WTC11 (cell line): ENCODE measurements at regions not wholly inside any gene's neighbourhood (a gene's known extent, or its start where the extent isn't known, plus 50 kb on each side); places are given as distances from the start of the nearest gene placed in this dataset.

ENCODE experiments used
- ATAC-seq: fragments of 200-7000 bp; cut with Tn5 transposase; 2 replicates; pipeline ENCODE4 v1.10.0; 2021; ENCODE audit warnings: mild to moderate bottlenecking, moderate library complexity
- CTCF ChIA-PET: fragments of 300-600 bp; sonication (Branson Sonifier 250); formaldehyde crosslinking; loops from one replicate; lab custom pipeline; 2021; ENCODE audit warnings: antibody characterized with exemption; lab: Charles Lee
- POLR2A ChIA-PET: fragments of 350-600 bp; sonication (Branson Sonifier 250); formaldehyde crosslinking; loops from one replicate; lab custom pipeline; 2021; ENCODE audit warnings: antibody characterized with exemption; lab: Charles Lee
- DNase-seq: peaks from one replicate; pipeline ENCODE4 v3.0.0; 2021; ENCODE audit warnings: low spot score
- H3K27ac Mint-ChIP-seq: 2 replicates; pipeline ENCODE4 v1.8.0; 2021; ENCODE audit warnings: mixed read lengths
- H3K27me3 Mint-ChIP-seq: 2 replicates; pipeline ENCODE4 v1.8.0; 2021; ENCODE audit warnings: low read depth, mild to moderate bottlenecking, moderate library complexity, mixed read lengths
- H3K36me3 Mint-ChIP-seq: 2 replicates; pipeline ENCODE4 v1.8.0; 2021; ENCODE audit warnings: mixed read lengths
- H3K4me1 Mint-ChIP-seq: 2 replicates; pipeline ENCODE4 v1.8.0; 2022; ENCODE audit warnings: mixed read lengths
- H3K4me3 Mint-ChIP-seq: 2 replicates; pipeline ENCODE4 v1.8.0; 2021; ENCODE audit warnings: mild to moderate bottlenecking, moderate library complexity, mixed read lengths
- H3K9me3 Mint-ChIP-seq: 2 replicates; pipeline ENCODE4 v1.8.0; 2021; ENCODE audit warnings: mixed read lengths
- ETV6 ChIP-seq: sonication (generic); formaldehyde crosslinking; IDR thresholded peaks from 2 replicates; pipeline ENCODE4 v1.8.1; 2022; ENCODE audit warnings: mild to moderate bottlenecking, missing genetic modification reagents
- FOXJ3 ChIP-seq: sonication (generic); formaldehyde crosslinking; IDR thresholded peaks from 2 replicates; pipeline ENCODE4 v1.9.0; 2021; ENCODE audit warnings: missing genetic modification reagents, mild to moderate bottlenecking, borderline replicate concordance
- GTF2I ChIP-seq: fragments of 250-450 bp; sonication (Bioruptor Pico); conservative IDR thresholded peaks from 2 replicates; pipeline ENCODE4 v1.4.0; 2021; ENCODE audit warnings: mild to moderate bottlenecking
- KAT7 ChIP-seq: sonication (generic); formaldehyde crosslinking; IDR thresholded peaks from 2 replicates; pipeline ENCODE4 v1.8.1; 2023; ENCODE audit warnings: missing genetic modification reagents, mild to moderate bottlenecking, borderline replicate concordance
- MYBL2 ChIP-seq: sonication (generic); formaldehyde crosslinking; IDR thresholded peaks from 2 replicates; pipeline ENCODE4 v1.8.1; 2023; ENCODE audit warnings: mild to moderate bottlenecking, moderate library complexity, missing genetic modification reagents
- NR1H2 ChIP-seq: sonication (generic); formaldehyde crosslinking; IDR thresholded peaks from 2 replicates; pipeline ENCODE4 v1.9.0; 2021; ENCODE audit warnings: mild to moderate bottlenecking, moderate library complexity, missing genetic modification reagents
- PRRX2 ChIP-seq: fragments of 250-450 bp; sonication (Bioruptor Pico); IDR thresholded peaks from 2 replicates; pipeline ENCODE4 v1.8.0; 2021; ENCODE audit warnings: mild to moderate bottlenecking
- TEAD1 ChIP-seq: sonication (generic); formaldehyde crosslinking; IDR thresholded peaks from 2 replicates; pipeline ENCODE4 v1.8.0; 2022; ENCODE audit warnings: mild to moderate bottlenecking, missing genetic modification reagents
- TP53 ChIP-seq: sonication (generic); formaldehyde crosslinking; IDR thresholded peaks from 2 replicates; pipeline ENCODE4 v1.8.1; 2023; ENCODE audit warnings: mild to moderate bottlenecking, missing genetic modification reagents
- ZNF121 ChIP-seq: sonication (generic); formaldehyde crosslinking; IDR thresholded peaks from 2 replicates; pipeline ENCODE4 v1.8.0; 2023; ENCODE audit warnings: missing genetic modification reagents
- ZNF219 ChIP-seq: sonication (generic); formaldehyde crosslinking; IDR thresholded peaks from 2 replicates; pipeline ENCODE4 v1.8.0; 2023; ENCODE audit warnings: missing genetic modification reagents, mild to moderate bottlenecking, borderline replicate concordance
- ZNF671 ChIP-seq: fragments of 250-450 bp; sonication (Bioruptor Pico); IDR thresholded peaks from 2 replicates; pipeline ENCODE4 v1.8.0; 2021; ENCODE audit warnings: mild to moderate bottlenecking
- TF ChIP-seq, protein P1 (sequence below): sonication (generic); formaldehyde crosslinking; IDR thresholded peaks from 2 replicates; pipeline ENCODE4 v1.8.0; 2022; ENCODE audit warnings: mild to moderate bottlenecking, missing genetic modification reagents
- TF ChIP-seq, protein P2 (sequence below): fragments of 250-450 bp; sonication (Bioruptor Pico); IDR thresholded peaks from 2 replicates; pipeline ENCODE4 v1.9.0; 2021; ENCODE audit warnings: mild to moderate bottlenecking, borderline replicate concordance
- TF ChIP-seq, protein P3 (sequence below): sonication (generic); formaldehyde crosslinking; IDR thresholded peaks from 2 replicates; pipeline ENCODE4 v1.8.0; 2022; ENCODE audit warnings: missing genetic modification reagents
- TF ChIP-seq, protein P4 (sequence below): sonication (generic); formaldehyde crosslinking; IDR thresholded peaks from 2 replicates; pipeline ENCODE4 v1.8.1; 2023; ENCODE audit warnings: mild to moderate bottlenecking, missing genetic modification reagents, moderate library complexity

DNA sequence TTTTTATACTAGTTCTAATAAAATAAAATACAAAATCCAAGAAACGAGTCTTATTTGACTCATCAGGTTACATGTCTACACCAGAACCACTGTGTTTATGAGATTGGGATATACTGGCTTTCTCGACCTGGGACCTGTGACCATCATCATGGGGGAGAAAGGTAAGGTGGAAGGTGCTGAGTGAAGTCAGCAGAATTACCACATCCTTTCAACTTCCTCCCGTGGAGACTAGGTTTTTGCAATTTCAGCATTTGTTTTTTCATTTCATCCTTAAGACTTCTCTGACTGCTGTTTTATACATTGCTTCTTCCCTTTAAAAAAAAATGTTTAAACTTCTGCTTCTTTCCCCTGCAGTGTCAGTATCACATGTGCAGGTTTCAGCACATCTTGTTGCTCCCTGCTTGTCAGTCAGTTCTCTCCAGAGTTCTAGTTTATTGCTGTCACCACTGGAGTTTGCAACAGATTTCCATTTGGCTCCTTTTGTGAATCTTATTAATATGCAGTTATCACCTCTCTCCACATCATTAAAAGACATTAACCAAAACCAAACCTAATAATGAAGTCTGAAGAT lies 60.4 kb upstream of the HAO2 start:
- ATAC-seq (no peak), DNase-seq (no peak)
- Mint-ChIP-seq H3K27ac (no peak overlapping the region), H3K4me3 (no peak overlapping the region), H3K36me3 (no peaks in the 10 kb centered on the region)
- ChIA-PET CTCF (interaction anchor here (1.2 kb wide), 1 partner anchor 9 kb away, joined by 4 read pairs; no protein-coding TSS in a partner anchor), POLR2A (no interaction called here)
- TF ChIP-seq KAT7, result no peak
- TF ChIP-seq PRRX2 (CRISPR knock-in tag), result no peak
- TF ChIP-seq ZNF219 (CRISPR knock-in tag), result no peak
- TF ChIP-seq, protein P1, sequence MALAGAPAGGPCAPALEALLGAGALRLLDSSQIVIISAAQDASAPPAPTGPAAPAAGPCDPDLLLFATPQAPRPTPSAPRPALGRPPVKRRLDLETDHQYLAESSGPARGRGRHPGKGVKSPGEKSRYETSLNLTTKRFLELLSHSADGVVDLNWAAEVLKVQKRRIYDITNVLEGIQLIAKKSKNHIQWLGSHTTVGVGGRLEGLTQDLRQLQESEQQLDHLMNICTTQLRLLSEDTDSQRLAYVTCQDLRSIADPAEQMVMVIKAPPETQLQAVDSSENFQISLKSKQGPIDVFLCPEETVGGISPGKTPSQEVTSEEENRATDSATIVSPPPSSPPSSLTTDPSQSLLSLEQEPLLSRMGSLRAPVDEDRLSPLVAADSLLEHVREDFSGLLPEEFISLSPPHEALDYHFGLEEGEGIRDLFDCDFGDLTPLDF (CRISPR knock-in tag), result no peak
- TF ChIP-seq, all 79 proteins: peak for 0
- peaks cover 23% of the 10 kb centered on the region for H3K4me1 Mint-ChIP-seq
- no peaks in the 10 kb centered on the region; the same call in 1 of the 2 replicates for H3K27me3 Mint-ChIP-seq
- H3K9me3 Mint-ChIP-seq, result no peaks in the 10 kb centered on the region

DNA sequence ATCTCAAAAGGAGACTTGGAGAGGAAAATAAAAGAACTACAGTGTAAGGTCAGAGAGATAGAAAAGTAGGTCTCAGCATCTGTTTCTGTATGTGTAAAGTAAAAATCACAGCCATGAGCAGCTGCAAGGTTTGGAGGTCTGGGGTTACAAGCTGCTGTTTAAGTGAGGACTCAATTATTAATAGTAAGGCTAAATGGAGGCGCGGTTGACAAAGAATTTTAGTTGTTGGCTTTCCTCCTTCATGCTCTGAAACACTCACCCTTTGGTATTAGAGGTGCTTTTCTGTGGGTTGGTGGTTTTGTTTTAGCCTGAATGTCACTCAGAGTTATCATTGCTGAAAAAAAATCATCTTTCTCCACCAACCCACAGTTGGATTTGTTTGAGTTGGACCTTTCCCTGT lies 59.8 kb upstream of the HAO2 start:
- Mint-ChIP-seq H3K36me3 (no peaks in the 10 kb centered on the region), H3K27me3 (no peaks in the 10 kb centered on the region; the same call in 1 of the 2 replicates), H3K4me1 (peaks cover 17% of the 10 kb centered on the region), H3K9me3 (no peaks in the 10 kb centered on the region), H3K27ac (no peak overlapping the region), H3K4me3 (no peak overlapping the region)
- ChIA-PET POLR2A (no interaction called here), CTCF (no interaction called here)
- ATAC-seq, result no peak
- no peak for DNase-seq
- TF ChIP-seq MYBL2 (CRISPR knock-in tag), result no peak
- TF ChIP-seq TEAD1 (CRISPR knock-in tag), result no peak
- TF ChIP-seq, protein P2, sequence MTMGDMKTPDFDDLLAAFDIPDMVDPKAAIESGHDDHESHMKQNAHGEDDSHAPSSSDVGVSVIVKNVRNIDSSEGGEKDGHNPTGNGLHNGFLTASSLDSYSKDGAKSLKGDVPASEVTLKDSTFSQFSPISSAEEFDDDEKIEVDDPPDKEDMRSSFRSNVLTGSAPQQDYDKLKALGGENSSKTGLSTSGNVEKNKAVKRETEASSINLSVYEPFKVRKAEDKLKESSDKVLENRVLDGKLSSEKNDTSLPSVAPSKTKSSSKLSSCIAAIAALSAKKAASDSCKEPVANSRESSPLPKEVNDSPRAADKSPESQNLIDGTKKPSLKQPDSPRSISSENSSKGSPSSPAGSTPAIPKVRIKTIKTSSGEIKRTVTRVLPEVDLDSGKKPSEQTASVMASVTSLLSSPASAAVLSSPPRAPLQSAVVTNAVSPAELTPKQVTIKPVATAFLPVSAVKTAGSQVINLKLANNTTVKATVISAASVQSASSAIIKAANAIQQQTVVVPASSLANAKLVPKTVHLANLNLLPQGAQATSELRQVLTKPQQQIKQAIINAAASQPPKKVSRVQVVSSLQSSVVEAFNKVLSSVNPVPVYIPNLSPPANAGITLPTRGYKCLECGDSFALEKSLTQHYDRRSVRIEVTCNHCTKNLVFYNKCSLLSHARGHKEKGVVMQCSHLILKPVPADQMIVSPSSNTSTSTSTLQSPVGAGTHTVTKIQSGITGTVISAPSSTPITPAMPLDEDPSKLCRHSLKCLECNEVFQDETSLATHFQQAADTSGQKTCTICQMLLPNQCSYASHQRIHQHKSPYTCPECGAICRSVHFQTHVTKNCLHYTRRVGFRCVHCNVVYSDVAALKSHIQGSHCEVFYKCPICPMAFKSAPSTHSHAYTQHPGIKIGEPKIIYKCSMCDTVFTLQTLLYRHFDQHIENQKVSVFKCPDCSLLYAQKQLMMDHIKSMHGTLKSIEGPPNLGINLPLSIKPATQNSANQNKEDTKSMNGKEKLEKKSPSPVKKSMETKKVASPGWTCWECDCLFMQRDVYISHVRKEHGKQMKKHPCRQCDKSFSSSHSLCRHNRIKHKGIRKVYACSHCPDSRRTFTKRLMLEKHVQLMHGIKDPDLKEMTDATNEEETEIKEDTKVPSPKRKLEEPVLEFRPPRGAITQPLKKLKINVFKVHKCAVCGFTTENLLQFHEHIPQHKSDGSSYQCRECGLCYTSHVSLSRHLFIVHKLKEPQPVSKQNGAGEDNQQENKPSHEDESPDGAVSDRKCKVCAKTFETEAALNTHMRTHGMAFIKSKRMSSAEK (CRISPR knock-in tag), result no peak
- TF ChIP-seq, protein P3, sequence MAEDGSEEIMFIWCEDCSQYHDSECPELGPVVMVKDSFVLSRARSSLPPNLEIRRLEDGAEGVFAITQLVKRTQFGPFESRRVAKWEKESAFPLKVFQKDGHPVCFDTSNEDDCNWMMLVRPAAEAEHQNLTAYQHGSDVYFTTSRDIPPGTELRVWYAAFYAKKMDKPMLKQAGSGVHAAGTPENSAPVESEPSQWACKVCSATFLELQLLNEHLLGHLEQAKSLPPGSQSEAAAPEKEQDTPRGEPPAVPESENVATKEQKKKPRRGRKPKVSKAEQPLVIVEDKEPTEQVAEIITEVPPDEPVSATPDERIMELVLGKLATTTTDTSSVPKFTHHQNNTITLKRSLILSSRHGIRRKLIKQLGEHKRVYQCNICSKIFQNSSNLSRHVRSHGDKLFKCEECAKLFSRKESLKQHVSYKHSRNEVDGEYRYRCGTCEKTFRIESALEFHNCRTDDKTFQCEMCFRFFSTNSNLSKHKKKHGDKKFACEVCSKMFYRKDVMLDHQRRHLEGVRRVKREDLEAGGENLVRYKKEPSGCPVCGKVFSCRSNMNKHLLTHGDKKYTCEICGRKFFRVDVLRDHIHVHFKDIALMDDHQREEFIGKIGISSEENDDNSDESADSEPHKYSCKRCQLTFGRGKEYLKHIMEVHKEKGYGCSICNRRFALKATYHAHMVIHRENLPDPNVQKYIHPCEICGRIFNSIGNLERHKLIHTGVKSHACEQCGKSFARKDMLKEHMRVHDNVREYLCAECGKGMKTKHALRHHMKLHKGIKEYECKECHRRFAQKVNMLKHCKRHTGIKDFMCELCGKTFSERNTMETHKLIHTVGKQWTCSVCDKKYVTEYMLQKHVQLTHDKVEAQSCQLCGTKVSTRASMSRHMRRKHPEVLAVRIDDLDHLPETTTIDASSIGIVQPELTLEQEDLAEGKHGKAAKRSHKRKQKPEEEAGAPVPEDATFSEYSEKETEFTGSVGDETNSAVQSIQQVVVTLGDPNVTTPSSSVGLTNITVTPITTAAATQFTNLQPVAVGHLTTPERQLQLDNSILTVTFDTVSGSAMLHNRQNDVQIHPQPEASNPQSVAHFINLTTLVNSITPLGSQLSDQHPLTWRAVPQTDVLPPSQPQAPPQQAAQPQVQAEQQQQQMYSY (CRISPR knock-in tag), result no peak
- no peak for TF ChIP-seq TP53 (CRISPR knock-in tag)

DNA sequence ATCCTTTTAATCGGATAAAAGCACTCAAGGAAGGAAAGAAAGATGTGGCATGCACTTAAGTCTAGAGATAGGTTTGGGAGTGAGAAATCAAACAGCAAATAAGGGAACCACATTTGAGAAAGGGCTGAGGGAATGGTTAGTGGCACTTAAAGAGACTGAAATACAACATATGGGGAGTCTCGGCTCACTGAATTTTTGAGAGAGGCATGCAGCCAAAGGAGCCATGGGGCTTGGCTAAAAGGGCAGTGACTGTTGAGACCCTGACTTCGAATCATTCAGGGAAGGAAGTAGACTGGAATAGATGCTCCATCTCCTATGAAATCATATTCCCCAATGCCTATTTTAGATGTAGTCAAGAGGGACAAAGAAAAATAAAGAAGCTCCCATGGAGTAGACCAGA lies 58.3 kb upstream of the HAO2 start:
- H3K4me1 Mint-ChIP-seq, result peaks cover 14% of the 10 kb centered on the region
- no peaks in the 10 kb centered on the region; the same call in 1 of the 2 replicates for H3K27me3 Mint-ChIP-seq
- no peak overlapping the region for H3K27ac Mint-ChIP-seq
- CTCF ChIA-PET, result interaction anchor here (0.7 to 2.5 kb wide), 2 partner anchors 35 to 1278 kb away, joined by 4 to 9 read pairs; no protein-coding TSS in a partner anchor
- POLR2A ChIA-PET, result no interaction called here
- DNase-seq (no peak), ATAC-seq (no peak)
- H3K36me3 Mint-ChIP-seq, result no peaks in the 10 kb centered on the region
- TF ChIP-seq ZNF671 (CRISPR knock-in tag) (no peak), FOXJ3 (CRISPR knock-in tag) (no peak), ZNF121 (CRISPR knock-in tag) (no peak), NR1H2 (CRISPR knock-in tag) (no peak), GTF2I (CRISPR knock-in tag) (no peak), ETV6 (CRISPR knock-in tag) (no peak)
- TF ChIP-seq, protein P4, sequence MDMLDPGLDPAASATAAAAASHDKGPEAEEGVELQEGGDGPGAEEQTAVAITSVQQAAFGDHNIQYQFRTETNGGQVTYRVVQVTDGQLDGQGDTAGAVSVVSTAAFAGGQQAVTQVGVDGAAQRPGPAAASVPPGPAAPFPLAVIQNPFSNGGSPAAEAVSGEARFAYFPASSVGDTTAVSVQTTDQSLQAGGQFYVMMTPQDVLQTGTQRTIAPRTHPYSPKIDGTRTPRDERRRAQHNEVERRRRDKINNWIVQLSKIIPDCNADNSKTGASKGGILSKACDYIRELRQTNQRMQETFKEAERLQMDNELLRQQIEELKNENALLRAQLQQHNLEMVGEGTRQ, result no peak
- H3K9me3 Mint-ChIP-seq, result no peaks in the 10 kb centered on the region
- no peak overlapping the region for H3K4me3 Mint-ChIP-seq
